ENCODE measurements at regions not wholly inside any gene's neighbourhood (a gene's known extent, or its start where the extent isn't known, plus 50 kb on each side); places are given as distances from the start of the nearest gene placed in this dataset.

DNA sequence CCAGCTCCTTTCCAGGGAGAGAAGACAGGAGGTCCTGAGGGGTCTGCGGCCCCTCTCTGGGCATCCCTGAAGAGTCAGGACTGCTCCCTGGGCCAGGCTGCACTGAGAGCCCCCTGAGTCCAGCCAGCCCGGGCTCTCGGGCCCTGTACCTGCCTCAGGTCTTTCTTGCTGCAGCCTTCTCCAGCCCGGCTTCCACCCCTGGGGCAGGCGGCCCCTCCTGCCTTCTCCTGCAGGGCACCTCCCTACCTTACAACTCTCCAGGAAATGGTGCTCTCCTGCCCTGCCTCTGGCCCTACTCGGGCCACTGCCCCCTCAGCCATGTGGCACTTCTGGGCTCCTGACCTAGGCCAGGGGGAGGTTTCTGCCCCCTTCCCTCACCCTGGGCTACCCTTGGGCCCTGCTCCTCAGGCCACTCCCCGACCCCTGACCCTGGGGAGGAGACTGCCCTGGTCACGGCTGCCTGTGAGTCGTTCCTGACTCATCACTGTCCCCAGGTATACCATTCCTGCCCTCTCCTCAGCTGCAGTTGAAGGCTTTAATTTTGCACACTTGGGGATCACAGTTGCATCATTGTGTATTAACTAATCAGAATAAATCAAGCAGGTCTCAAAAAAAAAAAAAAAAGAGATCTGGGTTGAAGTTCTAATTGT, 251.1 kb downstream of the NXPE2 start:
- no peak for TF ChIP-seq NFYA (IDR thresholded peaks at IDR 0.05; ENCODE audit: borderline replicate concordance, low read depth, low read length)
- TF ChIP-seq, protein P1, sequence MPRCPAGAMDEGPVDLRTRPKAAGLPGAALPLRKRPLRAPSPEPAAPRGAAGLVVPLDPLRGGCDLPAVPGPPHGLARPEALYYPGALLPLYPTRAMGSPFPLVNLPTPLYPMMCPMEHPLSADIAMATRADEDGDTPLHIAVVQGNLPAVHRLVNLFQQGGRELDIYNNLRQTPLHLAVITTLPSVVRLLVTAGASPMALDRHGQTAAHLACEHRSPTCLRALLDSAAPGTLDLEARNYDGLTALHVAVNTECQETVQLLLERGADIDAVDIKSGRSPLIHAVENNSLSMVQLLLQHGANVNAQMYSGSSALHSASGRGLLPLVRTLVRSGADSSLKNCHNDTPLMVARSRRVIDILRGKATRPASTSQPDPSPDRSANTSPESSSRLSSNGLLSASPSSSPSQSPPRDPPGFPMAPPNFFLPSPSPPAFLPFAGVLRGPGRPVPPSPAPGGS (IDR thresholded peaks at IDR 0.05; ENCODE audit: borderline replicate concordance, insufficient read depth, low read depth, low read length, poor library complexity, severe bottlenecking) = no peak
- TF ChIP-seq EED (IDR thresholded peaks at IDR 0.05; ENCODE audit: low read depth) = no peak
- TF ChIP-seq PAX8 (IDR thresholded peaks at IDR 0.05) = no peak
- TF ChIP-seq, protein P2, sequence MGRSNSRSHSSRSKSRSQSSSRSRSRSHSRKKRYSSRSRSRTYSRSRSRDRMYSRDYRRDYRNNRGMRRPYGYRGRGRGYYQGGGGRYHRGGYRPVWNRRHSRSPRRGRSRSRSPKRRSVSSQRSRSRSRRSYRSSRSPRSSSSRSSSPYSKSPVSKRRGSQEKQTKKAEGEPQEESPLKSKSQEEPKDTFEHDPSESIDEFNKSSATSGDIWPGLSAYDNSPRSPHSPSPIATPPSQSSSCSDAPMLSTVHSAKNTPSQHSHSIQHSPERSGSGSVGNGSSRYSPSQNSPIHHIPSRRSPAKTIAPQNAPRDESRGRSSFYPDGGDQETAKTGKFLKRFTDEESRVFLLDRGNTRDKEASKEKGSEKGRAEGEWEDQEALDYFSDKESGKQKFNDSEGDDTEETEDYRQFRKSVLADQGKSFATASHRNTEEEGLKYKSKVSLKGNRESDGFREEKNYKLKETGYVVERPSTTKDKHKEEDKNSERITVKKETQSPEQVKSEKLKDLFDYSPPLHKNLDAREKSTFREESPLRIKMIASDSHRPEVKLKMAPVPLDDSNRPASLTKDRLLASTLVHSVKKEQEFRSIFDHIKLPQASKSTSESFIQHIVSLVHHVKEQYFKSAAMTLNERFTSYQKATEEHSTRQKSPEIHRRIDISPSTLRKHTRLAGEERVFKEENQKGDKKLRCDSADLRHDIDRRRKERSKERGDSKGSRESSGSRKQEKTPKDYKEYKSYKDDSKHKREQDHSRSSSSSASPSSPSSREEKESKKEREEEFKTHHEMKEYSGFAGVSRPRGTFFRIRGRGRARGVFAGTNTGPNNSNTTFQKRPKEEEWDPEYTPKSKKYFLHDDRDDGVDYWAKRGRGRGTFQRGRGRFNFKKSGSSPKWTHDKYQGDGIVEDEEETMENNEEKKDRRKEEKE (IDR thresholded peaks at IDR 0.05) = no peak
- TF ChIP-seq, protein P3, sequence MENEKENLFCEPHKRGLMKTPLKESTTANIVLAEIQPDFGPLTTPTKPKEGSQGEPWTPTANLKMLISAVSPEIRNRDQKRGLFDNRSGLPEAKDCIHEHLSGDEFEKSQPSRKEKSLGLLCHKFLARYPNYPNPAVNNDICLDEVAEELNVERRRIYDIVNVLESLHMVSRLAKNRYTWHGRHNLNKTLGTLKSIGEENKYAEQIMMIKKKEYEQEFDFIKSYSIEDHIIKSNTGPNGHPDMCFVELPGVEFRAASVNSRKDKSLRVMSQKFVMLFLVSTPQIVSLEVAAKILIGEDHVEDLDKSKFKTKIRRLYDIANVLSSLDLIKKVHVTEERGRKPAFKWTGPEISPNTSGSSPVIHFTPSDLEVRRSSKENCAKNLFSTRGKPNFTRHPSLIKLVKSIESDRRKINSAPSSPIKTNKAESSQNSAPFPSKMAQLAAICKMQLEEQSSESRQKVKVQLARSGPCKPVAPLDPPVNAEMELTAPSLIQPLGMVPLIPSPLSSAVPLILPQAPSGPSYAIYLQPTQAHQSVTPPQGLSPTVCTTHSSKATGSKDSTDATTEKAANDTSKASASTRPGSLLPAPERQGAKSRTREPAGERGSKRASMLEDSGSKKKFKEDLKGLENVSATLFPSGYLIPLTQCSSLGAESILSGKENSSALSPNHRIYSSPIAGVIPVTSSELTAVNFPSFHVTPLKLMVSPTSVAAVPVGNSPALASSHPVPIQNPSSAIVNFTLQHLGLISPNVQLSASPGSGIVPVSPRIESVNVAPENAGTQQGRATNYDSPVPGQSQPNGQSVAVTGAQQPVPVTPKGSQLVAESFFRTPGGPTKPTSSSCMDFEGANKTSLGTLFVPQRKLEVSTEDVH (IDR thresholded peaks at IDR 0.05; ENCODE audit: low read depth, partially characterized antibody) = no peak
- no peak for TF ChIP-seq SMAD5 (IDR thresholded peaks at IDR 0.05; ENCODE audit: low read depth)
- TF ChIP-seq, protein P4, sequence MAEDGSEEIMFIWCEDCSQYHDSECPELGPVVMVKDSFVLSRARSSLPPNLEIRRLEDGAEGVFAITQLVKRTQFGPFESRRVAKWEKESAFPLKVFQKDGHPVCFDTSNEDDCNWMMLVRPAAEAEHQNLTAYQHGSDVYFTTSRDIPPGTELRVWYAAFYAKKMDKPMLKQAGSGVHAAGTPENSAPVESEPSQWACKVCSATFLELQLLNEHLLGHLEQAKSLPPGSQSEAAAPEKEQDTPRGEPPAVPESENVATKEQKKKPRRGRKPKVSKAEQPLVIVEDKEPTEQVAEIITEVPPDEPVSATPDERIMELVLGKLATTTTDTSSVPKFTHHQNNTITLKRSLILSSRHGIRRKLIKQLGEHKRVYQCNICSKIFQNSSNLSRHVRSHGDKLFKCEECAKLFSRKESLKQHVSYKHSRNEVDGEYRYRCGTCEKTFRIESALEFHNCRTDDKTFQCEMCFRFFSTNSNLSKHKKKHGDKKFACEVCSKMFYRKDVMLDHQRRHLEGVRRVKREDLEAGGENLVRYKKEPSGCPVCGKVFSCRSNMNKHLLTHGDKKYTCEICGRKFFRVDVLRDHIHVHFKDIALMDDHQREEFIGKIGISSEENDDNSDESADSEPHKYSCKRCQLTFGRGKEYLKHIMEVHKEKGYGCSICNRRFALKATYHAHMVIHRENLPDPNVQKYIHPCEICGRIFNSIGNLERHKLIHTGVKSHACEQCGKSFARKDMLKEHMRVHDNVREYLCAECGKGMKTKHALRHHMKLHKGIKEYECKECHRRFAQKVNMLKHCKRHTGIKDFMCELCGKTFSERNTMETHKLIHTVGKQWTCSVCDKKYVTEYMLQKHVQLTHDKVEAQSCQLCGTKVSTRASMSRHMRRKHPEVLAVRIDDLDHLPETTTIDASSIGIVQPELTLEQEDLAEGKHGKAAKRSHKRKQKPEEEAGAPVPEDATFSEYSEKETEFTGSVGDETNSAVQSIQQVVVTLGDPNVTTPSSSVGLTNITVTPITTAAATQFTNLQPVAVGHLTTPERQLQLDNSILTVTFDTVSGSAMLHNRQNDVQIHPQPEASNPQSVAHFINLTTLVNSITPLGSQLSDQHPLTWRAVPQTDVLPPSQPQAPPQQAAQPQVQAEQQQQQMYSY (CRISPR knock-in tag; IDR thresholded peaks at IDR 0.05) = no peak
- TF ChIP-seq ZNF384 (IDR thresholded peaks at IDR 0.05; ENCODE audit: borderline replicate concordance, low read depth, low read length) = no peak
- 31% methylated on average over 9 of the region's 9 CpGs for whole genome bisulfite sequencing (ENCODE audit: insufficient coverage, insufficient replicate concordance, low lambda C conversion rate, missing lambda C conversion rate)
- ATAC-seq (no peak), DNase-seq (ENCODE audit: low read depth, low spot score) (no peak), FAIRE-seq (no peak)
- POLR2A ChIA-PET = no interaction called here
- no peak overlapping the region for H2AFZ ChIP-seq (ENCODE audit: control insufficient read depth, low read depth, low read length)
- no peak overlapping the region for H3K4me3 ChIP-seq
- no peak overlapping the region for H3K9ac ChIP-seq (ENCODE audit: control insufficient read depth, insufficient read depth, low read length)
- no peaks in the 10 kb centered on the region for H4K20me1 ChIP-seq (ENCODE audit: control insufficient read depth, insufficient read depth)
- H3K27me3 ChIP-seq (replicated peaks in 1 of 2; ENCODE audit: control insufficient read depth in 2 of 2, insufficient read depth in 2 of 2, low read length in 1 of 2) = no peaks in the 10 kb centered on the region; a peak in 1 of 4 replicates
- SMC1A ChIA-PET (ENCODE audit: uncharacterized antibody, unreplicated experiment) = no interaction called here
- no peaks in the 10 kb centered on the region for H3K9me3 ChIP-seq (replicated peaks; ENCODE audit: control insufficient read depth, insufficient read depth, low read length)
- intact Hi-C loops (cut with micrococcal nuclease; ENCODE audit: unreplicated experiment) (no loop called here), in situ Hi-C loops (cut with MboI) (no loop called here)
- no peaks in the 10 kb centered on the region for H3K36me3 ChIP-seq (ENCODE audit: control insufficient read depth in 2 of 2, insufficient read depth in 2 of 2, low read length in 1 of 2)
- no peaks in the 10 kb centered on the region for H3K79me2 ChIP-seq (ENCODE audit: control insufficient read depth, insufficient read depth, low read length)
- H3K4me2 ChIP-seq (ENCODE audit: control insufficient read depth, insufficient read depth) = no peak overlapping the region
- no peaks in the 10 kb centered on the region for H3K4me1 ChIP-seq (ENCODE audit: control insufficient read depth, insufficient read depth, low read length)
- H3K27ac ChIP-seq (ENCODE audit: control insufficient read depth, insufficient read depth) = no peak overlapping the region
- BruUV-seq (replicated peaks) = no TSS peak
- RAD21 ChIA-PET (ENCODE audit: unreplicated experiment) = no interaction called here
- CTCF ChIA-PET = no interaction called here

Measured in GM12878 (cell line).